Gastrocnemius medialis (tissue), 4 donors: ENCODE measurements at regions not wholly inside any gene's neighbourhood (a gene's known extent, or its start where the extent isn't known, plus 50 kb on each side); places are given as distances from the start of the nearest gene placed in this dataset.

Experiments
- POLR2A ChIP-seq, 2 donors: fragments of 450-650 bp; IDR thresholded peaks; one replicate each; pipeline ENCODE4 v1.6.1; 2017; ENCODE audit warnings: antibody characterized with exemption in 2 of 2, mild to moderate bottlenecking in 2 of 2, moderate library complexity in 2 of 2
- TF ChIP-seq, protein P1 (sequence below), 5 experiments: fragments of 450-650 bp in 3 of 5; fragments of 200-600 bp in 2 of 5; sonication (generic) in 2 of 5; IDR thresholded peaks in 4 of 5; conservative IDR thresholded peaks in 1 of 5; 1 replicate in 4 of 5; 2 replicates in 1 of 5; pipeline ENCODE4 v1.5.1; 2016 to 2019; ENCODE audit warnings: antibody characterized with exemption in 5 of 5, mild to moderate bottlenecking in 3 of 5, moderate library complexity in 3 of 5

DNA sequence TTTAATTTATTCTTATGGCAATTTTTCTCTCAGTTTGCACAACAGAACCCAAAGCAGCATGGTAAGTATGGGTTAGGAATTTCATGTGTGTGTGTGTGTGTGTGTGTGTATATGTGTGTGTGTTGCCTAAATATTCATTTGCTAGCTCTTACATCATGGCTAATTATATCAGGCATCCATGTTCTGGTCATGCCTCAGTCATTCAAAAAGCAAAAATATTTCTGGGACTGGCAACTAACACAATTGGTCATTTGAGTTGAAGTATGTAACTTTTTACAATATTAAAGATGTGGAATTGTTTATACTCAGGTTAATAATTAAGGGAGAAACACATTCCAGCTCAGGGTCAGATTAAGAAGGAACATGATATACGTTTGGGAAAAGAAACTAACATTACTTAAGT lies 67.6 kb upstream of the PHYHIPL start:
- TF ChIP-seq, protein P1, sequence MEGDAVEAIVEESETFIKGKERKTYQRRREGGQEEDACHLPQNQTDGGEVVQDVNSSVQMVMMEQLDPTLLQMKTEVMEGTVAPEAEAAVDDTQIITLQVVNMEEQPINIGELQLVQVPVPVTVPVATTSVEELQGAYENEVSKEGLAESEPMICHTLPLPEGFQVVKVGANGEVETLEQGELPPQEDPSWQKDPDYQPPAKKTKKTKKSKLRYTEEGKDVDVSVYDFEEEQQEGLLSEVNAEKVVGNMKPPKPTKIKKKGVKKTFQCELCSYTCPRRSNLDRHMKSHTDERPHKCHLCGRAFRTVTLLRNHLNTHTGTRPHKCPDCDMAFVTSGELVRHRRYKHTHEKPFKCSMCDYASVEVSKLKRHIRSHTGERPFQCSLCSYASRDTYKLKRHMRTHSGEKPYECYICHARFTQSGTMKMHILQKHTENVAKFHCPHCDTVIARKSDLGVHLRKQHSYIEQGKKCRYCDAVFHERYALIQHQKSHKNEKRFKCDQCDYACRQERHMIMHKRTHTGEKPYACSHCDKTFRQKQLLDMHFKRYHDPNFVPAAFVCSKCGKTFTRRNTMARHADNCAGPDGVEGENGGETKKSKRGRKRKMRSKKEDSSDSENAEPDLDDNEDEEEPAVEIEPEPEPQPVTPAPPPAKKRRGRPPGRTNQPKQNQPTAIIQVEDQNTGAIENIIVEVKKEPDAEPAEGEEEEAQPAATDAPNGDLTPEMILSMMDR (IDR thresholded peaks at IDR 0.05 in 4 of 5, conservative IDR thresholded peaks at IDR 0.05 in 1 of 5): no peak
- no peak for TF ChIP-seq POLR2A (IDR thresholded peaks at IDR 0.05)
